Fibroblast of lung (primary cell): ENCODE measurements at regions not wholly inside any gene's neighbourhood (a gene's known extent, or its start where the extent isn't known, plus 50 kb on each side); places are given as distances from the start of the nearest gene placed in this dataset.

Experiments
- DNase-seq, 2 donors: peaks; one replicate each; pipeline versions ENCODE4 v3.0.0 to v3.0.0-alpha.2; 2010; ENCODE audit warnings: low read depth in 2 of 2
- H2AFZ ChIP-seq: 2 replicates; pipeline ENCODE4 v1.5.1; 2012; ENCODE audit warnings: low read length, control low read depth, inconsistent platforms
- H3K27ac ChIP-seq: 2 replicates; pipeline ENCODE4 v1.5.1; 2011; ENCODE audit warnings: low read length, control low read depth; ENCODE audit not compliant: insufficient read depth
- H3K27me3 ChIP-seq: 2 replicates; pipeline ENCODE4 v1.5.1; 2011; ENCODE audit warnings: mild to moderate bottlenecking, low read length; ENCODE audit not compliant: control insufficient read depth, insufficient read depth
- H3K36me3 ChIP-seq: 2 replicates; pipeline ENCODE4 v1.5.1; 2011; ENCODE audit warnings: low read length; ENCODE audit not compliant: control insufficient read depth, insufficient read depth
- H3K4me1 ChIP-seq: 2 replicates; pipeline ENCODE4 v1.5.1; 2011; ENCODE audit warnings: low read length; ENCODE audit not compliant: control insufficient read depth, insufficient read depth; ENCODE audit errors: extremely low read depth
- H3K4me2 ChIP-seq: 2 replicates; pipeline ENCODE4 v1.5.1; 2011; ENCODE audit warnings: low read length, control low read depth; ENCODE audit not compliant: insufficient read depth; ENCODE audit errors: extremely low read depth
- H3K4me3 ChIP-seq, 4 experiments: fragments of 200-600 bp in 1 of 4; sonication (generic) in 1 of 4; replicated peaks in 1 of 4; 2 replicates each; pipeline ENCODE4 v1.5.1; 2011 to 2016; ENCODE audit warnings: low read length in 4 of 4, low read depth in 3 of 4, mild to moderate bottlenecking in 3 of 4, control low read depth in 2 of 4, inconsistent platforms in 1 of 4, mixed read lengths in 1 of 4; ENCODE audit not compliant: insufficient read depth in 1 of 4; ENCODE audit errors: control extremely low read depth in 1 of 4
- H3K79me2 ChIP-seq: 2 replicates; pipeline ENCODE4 v1.5.1; 2012; ENCODE audit warnings: mild to moderate bottlenecking, low read length, inconsistent platforms; ENCODE audit not compliant: control insufficient read depth, insufficient read depth
- H3K9ac ChIP-seq: 2 replicates; pipeline ENCODE4 v1.5.1; 2011; ENCODE audit warnings: mild to moderate bottlenecking, low read length, control low read depth; ENCODE audit not compliant: insufficient read depth
- H3K9me3 ChIP-seq: 2 replicates; pipeline ENCODE4 v1.5.1; 2012; ENCODE audit warnings: low read depth, low read length; ENCODE audit not compliant: control insufficient read depth, insufficient read depth
- H4K20me1 ChIP-seq: 2 replicates; pipeline ENCODE4 v1.5.1; 2011; ENCODE audit warnings: low read length; ENCODE audit not compliant: control insufficient read depth, insufficient read depth; ENCODE audit errors: extremely low read depth
- EZH2 ChIP-seq: IDR thresholded peaks from 2 replicates; pipeline ENCODE4 v1.5.1; 2012; ENCODE audit warnings: low read length, control low read depth, mild to moderate bottlenecking; ENCODE audit errors: missing control alignments
- TF ChIP-seq, protein P1 (sequence below), 2 donors: IDR thresholded peaks in 1 of 2; conservative IDR thresholded peaks in 1 of 2; 1 replicate in 1 of 2; 2 replicates in 1 of 2; pipeline ENCODE4 v1.5.1; 2011 to 2012; ENCODE audit warnings: low read length in 2 of 2, control low read depth in 1 of 2, inconsistent platforms in 1 of 2, low read depth in 1 of 2, mild to moderate bottlenecking in 1 of 2

DNA sequence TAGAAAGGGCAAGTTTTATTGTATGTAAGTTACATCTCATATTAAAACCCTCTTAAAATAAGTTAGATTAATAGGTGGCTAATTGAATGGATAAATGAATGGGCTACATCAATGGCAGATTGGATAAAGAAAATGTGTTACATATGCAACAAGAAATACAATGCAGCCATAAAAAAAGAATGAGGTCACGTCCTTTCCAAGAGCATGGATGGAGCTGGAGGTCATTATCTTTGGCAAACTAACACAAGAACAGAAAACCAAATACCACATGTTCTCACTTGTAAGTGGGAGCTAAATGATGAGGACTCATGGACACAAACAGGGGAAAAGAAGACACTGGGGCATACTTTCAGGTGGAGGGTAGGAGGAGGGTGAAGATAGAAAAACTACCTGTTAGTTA, 182.2 kb upstream of the GNAI1 start:
- Histone ChIP-seq H3K79me2 (no peaks in the 10 kb centered on the region), H3K4me3 (no peak overlapping the region), H3K4me1 (no peaks in the 10 kb centered on the region), H3K36me3 (no peaks in the 10 kb centered on the region), H3K9ac (no peak overlapping the region), H4K20me1 (no peaks in the 10 kb centered on the region), H3K27me3 (no peaks in the 10 kb centered on the region), H2AFZ (no peak overlapping the region), H3K27ac (no peak overlapping the region), H3K4me2 (no peak overlapping the region), H3K9me3 (no peaks in the 10 kb centered on the region)
- DNase-seq = no peak
- TF ChIP-seq EZH2 = no peak

DNA sequence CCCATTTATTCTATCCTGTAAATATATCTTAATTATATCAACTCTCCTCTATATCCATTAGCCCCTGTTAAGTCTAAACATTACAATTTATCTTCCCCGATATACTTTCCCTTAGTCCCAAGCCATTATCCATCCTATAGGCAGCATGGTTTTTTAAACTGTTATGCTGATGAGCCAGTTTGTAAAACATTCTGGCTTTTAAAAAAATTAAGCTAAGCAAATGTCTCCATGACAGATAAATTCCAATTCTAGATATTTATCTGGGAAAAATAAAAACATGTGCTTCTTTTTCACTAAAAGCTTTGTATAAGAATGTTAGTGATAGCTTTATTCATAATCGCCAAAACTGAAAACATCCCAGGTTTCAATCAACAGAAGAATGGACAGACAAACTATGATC, 183.2 kb upstream of the GNAI1 start:
- Histone ChIP-seq H3K4me1 (no peaks in the 10 kb centered on the region), H3K79me2 (no peaks in the 10 kb centered on the region), H2AFZ (no peak overlapping the region), H3K4me3 (no peak overlapping the region), H3K9ac (no peak overlapping the region), H3K9me3 (no peaks in the 10 kb centered on the region), H3K27ac (no peak overlapping the region), H4K20me1 (no peaks in the 10 kb centered on the region), H3K27me3 (no peaks in the 10 kb centered on the region), H3K4me2 (no peak overlapping the region), H3K36me3 (no peaks in the 10 kb centered on the region)
- no peak for DNase-seq
- TF ChIP-seq, protein P1, sequence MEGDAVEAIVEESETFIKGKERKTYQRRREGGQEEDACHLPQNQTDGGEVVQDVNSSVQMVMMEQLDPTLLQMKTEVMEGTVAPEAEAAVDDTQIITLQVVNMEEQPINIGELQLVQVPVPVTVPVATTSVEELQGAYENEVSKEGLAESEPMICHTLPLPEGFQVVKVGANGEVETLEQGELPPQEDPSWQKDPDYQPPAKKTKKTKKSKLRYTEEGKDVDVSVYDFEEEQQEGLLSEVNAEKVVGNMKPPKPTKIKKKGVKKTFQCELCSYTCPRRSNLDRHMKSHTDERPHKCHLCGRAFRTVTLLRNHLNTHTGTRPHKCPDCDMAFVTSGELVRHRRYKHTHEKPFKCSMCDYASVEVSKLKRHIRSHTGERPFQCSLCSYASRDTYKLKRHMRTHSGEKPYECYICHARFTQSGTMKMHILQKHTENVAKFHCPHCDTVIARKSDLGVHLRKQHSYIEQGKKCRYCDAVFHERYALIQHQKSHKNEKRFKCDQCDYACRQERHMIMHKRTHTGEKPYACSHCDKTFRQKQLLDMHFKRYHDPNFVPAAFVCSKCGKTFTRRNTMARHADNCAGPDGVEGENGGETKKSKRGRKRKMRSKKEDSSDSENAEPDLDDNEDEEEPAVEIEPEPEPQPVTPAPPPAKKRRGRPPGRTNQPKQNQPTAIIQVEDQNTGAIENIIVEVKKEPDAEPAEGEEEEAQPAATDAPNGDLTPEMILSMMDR (conservative IDR thresholded peaks at IDR 0.05 in 1 of 2, IDR thresholded peaks at IDR 0.05 in 1 of 2; ENCODE audit: low read depth in 1 of 2, low read length in 2 of 2) = no peak
- TF ChIP-seq EZH2 = no peak

DNA sequence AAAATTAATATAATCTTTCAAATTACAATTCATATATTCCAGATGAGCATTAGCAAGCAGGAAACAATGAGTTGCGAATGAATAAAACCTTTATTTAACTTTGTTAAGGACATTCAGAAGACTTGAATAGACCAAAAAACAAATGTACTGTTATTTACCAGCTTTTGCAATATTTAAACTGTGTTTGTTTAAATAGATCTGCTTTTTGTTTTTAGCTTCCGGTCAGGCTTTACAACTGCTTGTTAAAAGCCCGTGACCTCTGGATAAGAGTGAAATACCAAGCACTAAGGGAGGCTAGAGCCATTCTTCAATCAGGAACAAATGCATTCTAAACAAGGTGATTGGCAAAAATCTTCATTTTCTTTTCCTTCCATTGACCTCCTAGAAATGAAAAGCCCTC, 184.9 kb upstream of the GNAI1 start:
- H3K9me3 ChIP-seq = no peaks in the 10 kb centered on the region
- H4K20me1 ChIP-seq = no peaks in the 10 kb centered on the region
- H2AFZ ChIP-seq = no peak overlapping the region
- H3K79me2 ChIP-seq = no peaks in the 10 kb centered on the region
- no peaks in the 10 kb centered on the region for H3K4me1 ChIP-seq
- H3K4me3 ChIP-seq = no peak overlapping the region
- H3K4me2 ChIP-seq = no peak overlapping the region
- no peak overlapping the region for H3K9ac ChIP-seq
- H3K27me3 ChIP-seq = no peaks in the 10 kb centered on the region
- H3K36me3 ChIP-seq = no peaks in the 10 kb centered on the region
- no peak overlapping the region for H3K27ac ChIP-seq
- DNase-seq = no peak
- TF ChIP-seq, protein P1 (conservative IDR thresholded peaks at IDR 0.05 in 1 of 2, IDR thresholded peaks at IDR 0.05 in 1 of 2; ENCODE audit: low read depth in 1 of 2, low read length in 2 of 2) = no peak
- no peak for TF ChIP-seq EZH2
